ENCODE measurements at regions not wholly inside any gene's neighbourhood (a gene's known extent, or its start where the extent isn't known, plus 50 kb on each side); places are given as distances from the start of the nearest gene placed in this dataset.

DNA sequence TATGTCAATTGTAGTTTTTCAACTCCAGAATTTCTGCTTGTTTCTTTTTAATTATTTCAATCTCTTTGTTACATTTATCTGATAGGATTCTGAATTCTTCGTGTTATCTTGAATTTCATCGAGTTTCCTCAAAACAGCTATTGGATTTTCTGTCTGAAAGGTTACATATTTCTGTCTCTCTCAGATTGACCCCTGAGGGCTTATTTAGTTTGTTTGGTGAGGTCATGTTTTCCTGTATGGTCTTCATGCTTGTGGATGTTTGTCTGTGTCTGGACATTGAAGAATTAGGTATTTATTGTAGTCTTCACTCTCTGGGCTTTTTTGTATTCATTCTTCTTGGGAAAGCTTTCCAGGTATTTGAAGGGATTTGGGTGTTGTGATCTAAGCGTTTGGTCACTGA, 85.6 kb downstream of the SNAPC1 start:
- intact Hi-C loops (cut with DNase I), result no loop called here
- DNase-seq (no peak), ATAC-seq (no peak)

DNA sequence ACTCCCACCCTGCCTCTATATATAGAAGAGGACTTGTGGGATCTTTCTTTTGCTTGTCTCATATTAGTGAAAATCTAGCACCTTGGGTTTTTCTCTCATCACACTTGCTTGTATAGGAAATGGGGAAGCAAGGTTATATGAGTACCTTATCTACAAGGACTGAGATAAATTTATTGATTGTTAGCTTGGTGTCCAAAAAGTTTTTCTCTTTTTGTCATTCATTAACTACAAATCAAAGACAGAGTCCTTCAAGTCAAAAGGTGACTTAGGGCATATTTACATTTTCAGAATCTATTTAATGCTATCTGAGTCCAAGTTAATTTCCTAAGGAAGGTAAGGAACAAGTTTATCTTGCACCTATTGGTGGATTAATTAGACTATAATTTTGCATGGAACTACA, 92.7 kb downstream of the SNAPC1 start:
- DNase-seq (no peak), ATAC-seq (no peak)
- intact Hi-C loops (cut with DNase I), result no loop called here

DNA sequence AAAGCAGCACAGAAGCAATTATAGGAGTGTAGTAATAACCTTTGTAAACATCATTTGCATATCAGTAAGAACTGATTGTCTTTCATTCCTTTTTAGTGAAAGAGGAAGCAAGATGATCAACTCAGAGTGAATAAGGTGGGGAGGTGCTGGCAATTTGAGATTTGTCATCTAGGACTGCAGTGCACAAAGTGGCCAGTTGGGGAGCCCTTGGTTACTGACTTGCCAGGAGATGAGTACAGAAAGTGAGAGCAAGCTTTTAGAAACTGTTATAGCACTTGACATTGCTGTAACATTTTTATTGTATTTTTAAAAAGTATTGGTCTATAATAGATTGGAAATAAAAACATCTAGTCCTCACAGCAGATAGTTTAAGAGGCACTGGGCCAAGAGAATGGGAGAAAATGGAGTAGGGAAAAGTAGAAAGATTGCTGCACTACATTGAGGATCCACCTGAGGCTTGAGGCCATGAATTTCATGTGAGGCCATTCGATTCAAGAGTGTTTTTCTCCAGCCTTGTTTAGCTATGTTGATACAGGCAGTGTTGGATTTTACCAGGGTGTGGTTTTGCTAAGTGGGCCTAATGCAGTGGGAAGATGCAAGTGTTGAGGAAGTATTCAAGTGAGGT, 98.2 kb downstream of the SNAPC1 start:
- peak; percentile 41 to 49 for ATAC-seq
- intact Hi-C loops (cut with DNase I), result no loop called here
- peak; percentile 38 for DNase-seq

DNA sequence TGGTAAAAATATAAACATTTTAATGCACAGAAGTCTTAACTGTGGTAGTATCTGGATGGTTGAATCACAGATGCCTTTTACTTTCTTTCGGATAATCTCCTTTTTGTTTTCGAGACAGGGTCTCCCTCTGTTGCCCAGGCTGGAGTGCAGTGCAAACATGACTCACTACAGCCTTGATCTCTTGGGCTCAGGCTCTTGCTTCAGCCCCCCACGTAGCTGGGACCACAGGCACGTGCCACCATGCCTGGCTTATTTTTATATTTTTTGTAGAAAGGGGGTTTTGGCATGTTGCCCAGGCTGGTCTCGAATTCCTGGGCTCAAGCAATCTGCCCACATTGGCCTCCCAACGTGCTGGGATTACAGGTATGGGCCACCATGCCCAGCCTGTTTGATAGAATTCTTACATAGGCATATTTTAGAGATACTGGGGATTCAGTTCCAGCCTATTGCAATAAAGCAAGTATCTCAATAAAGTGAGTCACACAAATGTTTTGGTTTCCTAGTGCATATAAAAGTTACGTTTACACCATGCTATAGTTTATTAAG, 99.2 kb downstream of the SNAPC1 start:
- no peak for ATAC-seq
- intact Hi-C loops (cut with DNase I), result no loop called here

DNA sequence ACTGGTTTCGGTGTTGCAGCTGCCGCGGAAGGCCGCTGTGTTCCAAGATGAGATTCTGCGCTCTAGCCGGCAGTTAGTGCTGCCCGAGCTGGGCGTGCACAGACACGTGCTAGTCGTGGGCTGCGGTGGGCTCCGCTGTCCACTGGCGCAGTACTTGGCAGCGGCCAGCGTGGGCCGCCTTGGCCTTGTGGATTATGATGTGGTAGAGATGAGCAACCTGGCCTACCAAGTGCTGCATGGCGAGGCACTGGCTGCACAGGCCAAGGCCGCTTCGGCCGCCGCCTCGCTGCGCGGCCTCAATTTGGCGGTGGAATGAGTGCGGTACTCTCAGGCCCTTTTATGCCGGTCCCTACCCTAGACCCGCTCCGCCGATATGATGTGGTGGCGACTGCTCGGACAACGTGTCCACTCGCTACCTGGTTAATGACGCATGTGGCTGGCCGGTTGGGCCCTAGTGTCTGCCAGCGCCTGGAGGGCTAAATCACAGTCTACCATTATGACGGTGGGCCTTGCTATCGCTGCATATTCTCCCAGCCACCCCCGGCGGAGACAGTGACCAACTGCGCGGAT, 102.2 kb downstream of the SNAPC1 start:
- intact Hi-C loops (cut with DNase I), result no loop called here
- DNase-seq (no peak), ATAC-seq (no peak)

More for the DNA sequence above, 99.2 kb downstream of the SNAPC1 start:
- no peak for DNase-seq

DNA sequence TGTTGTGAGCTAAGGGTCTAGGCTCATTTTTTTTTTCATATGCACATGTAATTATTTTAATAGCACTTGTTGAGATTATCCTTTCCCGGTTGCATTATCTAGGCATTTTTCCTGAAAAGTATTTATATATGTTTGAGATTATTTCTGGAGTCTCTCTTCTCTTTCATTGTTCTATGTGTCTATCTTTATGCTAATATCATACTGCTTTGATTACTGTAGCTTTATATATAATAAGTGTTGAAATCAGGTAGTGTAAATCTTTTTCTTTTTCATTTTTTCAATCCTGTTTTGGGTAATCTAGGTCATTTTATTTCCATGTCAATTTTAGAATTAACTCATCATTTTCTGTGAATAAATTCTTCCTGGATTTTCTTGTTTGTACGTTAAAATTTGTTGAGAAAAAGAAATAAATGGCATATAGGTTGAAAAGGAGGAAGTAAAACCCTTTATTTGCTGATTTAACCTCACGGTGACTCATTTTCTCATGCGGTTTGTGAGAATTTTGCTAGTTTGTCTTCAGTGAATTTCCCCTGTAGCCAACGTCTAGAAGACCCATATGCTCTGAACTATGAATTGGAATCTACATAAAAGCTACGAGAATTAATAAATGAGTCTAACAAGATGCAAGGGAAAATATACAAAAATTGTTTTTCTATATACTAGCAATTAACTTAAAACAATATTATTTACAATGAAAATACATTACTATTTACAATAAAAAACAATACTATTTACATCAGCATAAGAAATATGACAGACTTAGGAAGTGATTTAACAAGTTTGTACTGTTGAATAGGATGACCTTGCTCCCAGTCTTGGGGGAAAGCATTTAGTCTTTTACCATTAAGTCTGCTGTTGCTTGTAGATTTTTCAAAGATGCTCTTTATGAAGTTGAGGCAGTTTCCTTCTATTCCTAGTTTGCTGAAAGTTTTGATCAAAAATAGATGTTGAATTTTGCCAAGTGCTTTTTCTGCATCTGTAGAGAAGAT, 105.0 kb downstream of the SNAPC1 start:
- intact Hi-C loops (cut with DNase I), result no loop called here
- ATAC-seq, result no peak
- DNase-seq, result no peak

DNA sequence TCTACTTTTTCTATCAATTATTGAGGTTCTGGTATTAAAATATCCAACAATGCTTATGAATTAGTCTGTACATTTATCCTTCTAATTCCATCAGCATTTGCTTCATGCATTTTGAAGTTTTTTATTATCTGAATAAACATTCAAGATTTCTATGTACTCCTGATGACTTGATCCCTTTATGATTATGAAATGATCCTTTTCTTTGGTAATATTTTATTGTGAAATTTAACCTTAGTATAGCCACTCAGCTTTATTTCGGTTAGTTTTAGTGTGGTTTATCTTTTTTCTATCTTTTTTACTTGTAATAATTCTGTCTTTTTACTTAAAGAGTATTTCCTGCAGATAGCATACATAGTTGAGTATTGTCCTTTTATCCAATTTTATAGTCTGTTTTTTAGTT, 106.6 kb downstream of the SNAPC1 start:
- intact Hi-C loops (cut with DNase I), result no loop called here
- no peak for ATAC-seq
- no peak for DNase-seq

DNA sequence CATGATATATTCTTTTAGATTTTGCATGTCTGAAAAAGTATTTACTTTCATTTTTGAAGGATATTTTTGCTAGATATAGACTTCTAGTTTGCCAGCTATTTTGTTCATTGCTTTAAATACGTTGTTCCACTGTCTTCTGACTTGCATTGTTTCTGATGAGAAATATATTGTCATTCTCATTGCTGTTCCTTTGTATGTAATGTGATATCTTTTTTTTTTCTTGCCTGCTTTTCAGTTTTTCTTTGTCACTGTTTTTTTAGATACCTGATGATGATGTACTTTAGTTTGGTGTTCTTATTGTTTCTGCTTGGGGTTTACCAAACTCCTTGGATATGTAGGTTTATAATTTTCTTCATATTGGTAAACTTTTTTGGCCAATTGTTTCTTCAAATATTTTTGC, 107.9 kb downstream of the SNAPC1 start:
- no peak for ATAC-seq
- intact Hi-C loops (cut with DNase I), result no loop called here
- DNase-seq, result no peak

DNA sequence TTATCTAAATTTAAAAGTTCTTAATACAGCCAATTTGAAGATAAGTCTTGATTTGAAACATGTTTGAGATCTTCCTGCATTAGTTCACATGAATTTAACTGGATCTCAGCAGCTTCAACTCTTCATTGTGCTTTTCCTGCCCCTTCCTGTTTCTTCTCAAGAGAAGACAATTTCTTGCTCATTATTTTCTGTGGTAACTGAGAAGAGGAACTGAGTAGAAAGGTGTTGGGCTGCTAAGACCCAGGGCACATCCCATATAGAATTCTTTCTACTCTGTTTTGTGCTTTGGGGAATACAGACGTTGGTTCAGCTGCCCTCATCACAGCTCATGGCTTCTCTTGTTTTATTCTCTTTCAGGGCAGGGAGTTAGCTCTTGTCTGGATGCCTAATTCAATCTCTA, 110.2 kb downstream of the SNAPC1 start:
- ATAC-seq, result no peak
- intact Hi-C loops (cut with DNase I), result no loop called here
- DNase-seq, result no peak

DNA sequence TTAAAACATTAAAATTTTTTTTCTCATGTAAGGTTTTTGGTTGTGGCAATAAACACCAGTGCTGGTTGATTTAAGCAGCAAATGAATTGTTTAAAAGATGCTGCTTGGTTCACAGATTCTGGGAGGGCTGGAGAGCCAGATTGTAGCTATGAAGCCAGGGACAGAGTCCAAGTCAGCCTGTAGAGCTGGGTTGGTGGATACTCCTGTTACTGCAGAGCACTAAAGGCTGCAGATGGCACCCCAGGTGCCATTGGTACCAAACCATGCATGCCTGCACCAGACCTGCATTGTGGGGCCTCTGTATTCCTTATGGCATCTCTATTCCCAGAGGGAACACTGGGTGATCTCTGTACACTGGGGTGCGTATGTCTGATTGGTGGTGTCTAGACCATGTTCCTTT, 113.3 kb downstream of the SNAPC1 start:
- ATAC-seq, result no peak
- intact Hi-C loops (cut with DNase I), result no loop called here
- no peak for DNase-seq

DNA sequence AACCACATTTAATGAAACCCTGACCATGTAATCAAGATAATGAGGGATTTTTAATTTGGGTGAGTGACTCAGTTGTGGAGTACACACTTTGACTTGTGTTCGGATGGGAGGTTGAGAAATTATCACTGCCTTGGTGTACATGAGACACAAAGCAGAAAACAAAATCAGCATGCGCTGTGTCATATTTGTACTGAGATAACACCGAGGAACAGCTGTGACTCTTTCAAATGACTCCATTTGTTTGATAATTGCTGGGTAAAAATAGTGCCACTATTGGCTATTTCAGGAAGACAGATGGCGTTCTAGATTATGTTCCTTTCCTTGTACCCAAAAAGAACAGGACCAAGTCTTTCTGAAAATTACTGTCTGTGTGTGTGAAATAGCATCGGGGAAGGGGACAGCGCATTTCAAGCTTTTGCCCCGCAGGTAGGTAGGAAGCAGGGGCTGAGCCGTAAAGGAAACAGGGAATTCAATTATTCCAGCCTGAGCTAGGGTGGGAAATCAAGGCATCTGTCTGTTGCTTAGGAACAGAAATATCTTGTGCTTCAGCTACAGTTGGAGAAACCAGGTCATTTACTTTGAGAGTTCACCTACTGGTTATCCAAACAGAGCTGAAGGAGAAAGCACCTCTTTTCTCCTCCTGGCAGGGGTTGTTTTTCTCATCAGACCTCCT, 114.3 kb downstream of the SNAPC1 start:
- DNase-seq (no peak), ATAC-seq (peak; percentile 78 to 81)
- intact Hi-C loops (cut with DNase I), result no loop called here

DNA sequence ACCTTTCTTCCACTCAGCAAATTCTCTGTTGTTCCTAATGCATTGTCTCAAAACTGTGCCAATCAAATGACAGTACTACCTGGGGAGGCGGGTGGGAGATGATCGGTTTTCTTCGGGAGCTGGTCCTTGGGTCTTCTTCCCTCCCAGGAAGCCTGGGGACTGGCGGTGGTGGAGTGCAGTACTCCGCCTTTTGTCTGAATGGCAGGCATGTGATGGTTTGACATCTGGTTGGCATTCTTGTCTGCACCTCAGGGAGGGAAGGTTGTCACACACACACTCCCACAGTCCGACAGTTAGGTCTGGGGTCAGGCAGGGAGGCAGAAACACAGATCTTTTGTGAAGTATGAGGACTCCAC, 114.8 kb downstream of the SNAPC1 start:
- intact Hi-C loops (cut with DNase I), result no loop called here

DNA sequence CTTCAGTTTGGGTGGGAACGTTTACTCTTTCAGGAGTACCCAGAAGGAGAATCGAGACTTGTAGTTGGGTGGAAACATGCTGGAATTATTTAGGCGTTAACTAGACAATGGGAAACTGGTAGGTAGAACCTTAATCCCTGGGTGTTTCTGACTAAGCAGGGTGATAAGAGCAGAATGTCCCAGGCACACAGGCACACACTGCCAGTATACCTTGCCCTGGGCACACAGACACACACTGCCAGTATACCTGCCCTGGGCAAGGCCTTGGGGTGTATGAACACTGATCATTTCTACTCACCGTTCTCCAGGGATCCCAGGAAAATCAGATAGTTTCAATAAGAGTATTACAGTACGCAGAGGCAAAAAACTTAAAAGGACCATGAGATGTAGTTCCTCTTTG, 115.5 kb downstream of the SNAPC1 start:
- ATAC-seq (peak in 1 of 2 donors; percentile 52), DNase-seq (no peak)
- intact Hi-C loops (cut with DNase I), result no loop called here

More for the DNA sequence above, 114.8 kb downstream of the SNAPC1 start:
- peak in 1 of 2 donors; percentile 15 for ATAC-seq
- no peak for DNase-seq

DNA sequence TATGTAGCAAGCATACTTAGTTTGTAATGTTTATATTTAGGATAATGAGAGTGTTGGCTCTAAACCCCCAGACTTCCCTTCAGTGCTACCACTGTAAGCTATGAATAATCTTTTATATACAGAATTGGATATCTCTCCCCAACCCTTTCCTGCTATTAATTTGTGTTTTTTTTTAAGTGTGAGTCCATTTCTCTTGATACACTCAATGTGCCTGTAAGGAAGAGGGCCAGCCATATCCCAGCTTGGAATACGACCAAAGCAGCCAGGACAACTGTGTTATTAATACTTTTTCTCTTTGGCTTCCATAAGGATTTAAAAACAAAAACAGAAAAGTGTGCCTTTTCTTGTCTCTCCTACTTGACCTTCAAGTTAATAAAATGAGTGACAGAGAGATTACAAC, 116.7 kb downstream of the SNAPC1 start:
- intact Hi-C loops (cut with DNase I), result no loop called here
- ATAC-seq, result no peak
- DNase-seq, result no peak

DNA sequence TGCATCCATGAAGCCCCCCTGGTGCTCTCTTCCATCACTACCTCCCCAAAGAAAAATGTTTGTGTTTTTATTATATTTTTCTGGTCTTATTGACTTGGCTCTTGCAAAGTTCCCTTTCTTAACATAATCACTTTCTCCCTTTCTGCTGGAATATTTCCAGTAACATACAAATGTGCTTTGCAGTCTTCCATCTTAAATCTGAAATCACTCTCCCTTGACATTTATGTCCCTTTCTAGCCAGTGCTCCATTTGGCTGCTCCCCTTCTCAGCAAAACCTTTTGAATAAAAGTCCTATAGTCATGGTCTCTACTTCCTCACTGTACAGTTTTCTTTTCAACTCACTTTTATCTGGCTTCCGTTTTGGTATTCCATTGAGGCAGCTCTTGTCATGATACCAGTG, 118.8 kb downstream of the SNAPC1 start:
- intact Hi-C loops (cut with DNase I), result no loop called here
- no peak for ATAC-seq
- no peak for DNase-seq

DNA sequence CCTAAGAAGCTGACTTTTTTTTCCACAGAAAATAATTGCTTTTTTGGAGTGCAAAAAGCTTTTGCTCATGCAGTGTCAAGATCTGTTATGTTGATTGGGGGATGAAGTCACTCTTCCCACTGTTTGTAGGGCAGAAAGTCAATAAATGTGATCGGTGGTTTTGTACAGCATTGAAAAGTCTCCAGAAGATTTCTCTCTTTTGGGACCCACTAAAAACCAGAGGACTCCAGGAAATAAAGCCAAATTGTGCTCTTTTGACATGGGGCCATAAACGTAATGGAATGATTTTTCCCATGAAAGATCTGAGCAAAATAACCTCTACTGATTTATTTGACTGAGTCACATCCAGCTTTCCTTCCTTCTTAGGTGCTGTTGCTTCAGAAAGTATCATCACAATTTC, 122.5 kb downstream of the SNAPC1 start:
- intact Hi-C loops (cut with DNase I), result no loop called here
- ATAC-seq (no peak), DNase-seq (no peak)

DNA sequence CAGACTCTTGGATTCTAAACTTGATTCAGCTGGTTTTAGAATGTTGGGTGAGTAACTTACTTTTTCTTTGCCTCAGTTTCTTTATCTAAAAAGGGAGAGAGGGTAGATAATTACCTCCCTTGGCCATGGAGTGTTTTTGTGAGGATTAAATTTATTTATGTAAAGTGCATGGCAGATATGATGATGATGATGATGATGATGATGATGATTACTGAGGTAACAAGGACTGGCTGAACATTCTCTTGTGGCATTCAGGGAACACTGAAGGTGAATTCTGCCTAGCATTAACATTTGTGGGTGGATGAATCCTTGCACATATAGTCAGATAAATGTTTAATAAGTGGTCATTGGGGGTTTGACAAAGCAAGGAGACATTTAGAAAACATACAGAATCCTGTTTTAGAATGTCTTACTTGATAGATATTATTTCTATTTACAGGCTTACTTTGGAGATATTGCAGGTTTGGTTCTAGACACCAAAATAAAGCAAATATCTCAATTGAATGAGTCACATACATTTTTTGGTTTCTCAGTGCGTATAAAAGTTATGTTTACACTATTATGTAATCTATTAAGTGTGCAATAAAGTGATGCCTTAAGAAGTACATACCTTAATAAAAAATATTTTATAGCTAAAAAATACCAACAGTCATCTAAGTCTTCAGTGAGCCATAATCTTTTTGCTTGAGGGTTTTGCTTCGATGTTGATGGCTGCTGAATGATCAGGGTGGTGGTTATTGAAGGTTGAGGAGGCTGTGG, 123.2 kb downstream of the SNAPC1 start:
- DNase-seq (no peak), ATAC-seq (no peak)
- intact Hi-C loops (cut with DNase I), result no loop called here

DNA sequence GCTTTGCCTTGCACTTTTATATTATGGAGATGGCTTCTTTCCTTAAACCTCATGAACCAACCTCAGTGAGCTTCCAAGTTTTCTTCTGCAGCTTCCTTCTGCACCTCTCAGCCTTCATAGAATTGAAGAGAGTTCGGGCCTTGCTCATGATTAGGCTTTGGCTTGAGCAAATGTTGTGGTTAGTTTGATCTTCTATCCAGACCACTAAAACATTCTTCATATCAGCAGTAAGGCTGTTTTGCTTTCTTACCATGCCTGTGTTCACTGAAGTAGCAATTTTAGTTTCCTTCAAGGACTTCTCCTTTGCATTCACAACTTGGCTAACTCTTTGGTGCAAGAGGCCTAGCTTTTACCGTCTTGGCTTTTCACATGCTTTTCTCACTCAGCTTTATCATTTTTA, 125.4 kb downstream of the SNAPC1 start:
- ATAC-seq (no peak), DNase-seq (no peak)
- intact Hi-C loops (cut with DNase I), result no loop called here

DNA sequence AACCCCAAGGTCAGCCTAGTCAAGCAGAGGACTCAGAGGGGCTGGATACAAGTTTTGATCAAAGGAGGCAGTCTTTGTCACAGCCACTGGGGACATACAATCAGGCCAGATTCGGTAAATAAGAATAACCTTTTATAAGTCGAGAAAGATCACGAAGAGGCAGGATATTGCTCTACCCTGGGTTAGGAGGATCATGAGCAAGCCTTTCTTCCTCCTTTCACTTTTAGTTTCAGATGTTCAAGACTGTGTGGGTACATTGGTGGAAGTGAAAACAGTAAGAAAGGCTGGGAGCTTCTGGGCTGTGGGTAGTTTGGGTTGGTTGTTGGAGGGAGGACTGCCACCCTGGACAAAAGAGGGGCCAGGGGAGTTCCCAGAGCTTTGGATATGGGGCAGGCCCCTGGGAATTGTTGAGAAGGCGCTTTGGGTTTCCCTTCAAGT, 127.7 kb downstream of the SNAPC1 start:
- no peak for DNase-seq
- intact Hi-C loops (cut with DNase I), result no loop called here
- ATAC-seq, result peak; percentile 27 to 44
